ENCODE measurements at regions not wholly inside any gene's neighbourhood (a gene's known extent, or its start where the extent isn't known, plus 50 kb on each side); places are given as distances from the start of the nearest gene placed in this dataset.
"Not testable (repeated sequence)": the region's sequence is repeated elsewhere in the genome, so short reads cannot be mapped to it uniquely, and the experiment has no call there.

GRCh38 chr17:33955461-33955860 is 299.6 kb upstream of the CCL2 start:
- no peak for DNase-seq
- Histone ChIP-seq H3K79me2 (ENCODE audit: low read length) (no peaks in the 10 kb centered on the region), H3K36me3 (replicated peaks; ENCODE audit: insufficient read depth, low read length) (no peaks in the 10 kb centered on the region), H3K27me3 (replicated peaks; ENCODE audit: insufficient read depth, low read length) (no peaks in the 10 kb centered on the region), H3F3A (ENCODE audit: insufficient read depth, low read length) (no peaks in the 10 kb centered on the region), H3K9me3 (replicated peaks; ENCODE audit: insufficient read depth, low read length) (no peaks in the 10 kb centered on the region), H3K9ac (ENCODE audit: low read length) (no peak overlapping the region), H3K9me2 (replicated peaks; ENCODE audit: insufficient read depth, low read length) (no peaks in the 10 kb centered on the region), H4K20me1 (ENCODE audit: insufficient read depth, low read length) (no peaks in the 10 kb centered on the region), H2AFZ (ENCODE audit: low read length) (no peak overlapping the region), H3K4me1 (ENCODE audit: low read length) (no peaks in the 10 kb centered on the region), H3K27ac (ENCODE audit: low read length) (no peak overlapping the region), H3K4me2 (ENCODE audit: low read depth, low read length) (no peak overlapping the region), H3K4me3 (ENCODE audit: low read length) (no peak overlapping the region)
- no peak for TF ChIP-seq EZH2 (optimal IDR thresholded peaks at IDR 0.05; ENCODE audit: low read depth, low read length)
- no peak for TF ChIP-seq EZH2phosphoT487 (IDR thresholded peaks at IDR 0.05; ENCODE audit: low read length)
- no peak for TF ChIP-seq CTCF (IDR thresholded peaks at IDR 0.05; ENCODE audit: low read length)

GRCh38 chr17:33959098-33959497 is 296.0 kb upstream of the CCL2 start:
- H3K4me3 ChIP-seq (ENCODE audit: low read length); H4K20me1 ChIP-seq (ENCODE audit: insufficient read depth, low read length); H2AFZ ChIP-seq (ENCODE audit: low read length); H3K9me2 ChIP-seq (replicated peaks; ENCODE audit: insufficient read depth, low read length); H3K27ac ChIP-seq (ENCODE audit: low read length); H3K9ac ChIP-seq (ENCODE audit: low read length); H3K36me3 ChIP-seq (replicated peaks; ENCODE audit: insufficient read depth, low read length); H3F3A ChIP-seq (ENCODE audit: insufficient read depth, low read length); H3K27me3 ChIP-seq (replicated peaks; ENCODE audit: insufficient read depth, low read length); H3K79me2 ChIP-seq (ENCODE audit: low read length); DNase-seq; H3K9me3 ChIP-seq (replicated peaks; ENCODE audit: insufficient read depth, low read length); H3K4me1 ChIP-seq (ENCODE audit: low read length); H3K4me2 ChIP-seq (ENCODE audit: low read depth, low read length): not testable (repeated sequence)

GRCh38 chr17:33962857-33963655 is 292.0 kb upstream of the CCL2 start:
- no peak for DNase-seq
- Histone ChIP-seq H3K27ac (ENCODE audit: low read length) (peak overlapping the region; percentile 2; the same call in 1 of the 2 replicates), H3K27me3 (replicated peaks; ENCODE audit: insufficient read depth, low read length) (no peaks in the 10 kb centered on the region), H3K4me3 (ENCODE audit: low read length) (no peak overlapping the region), H3K4me2 (ENCODE audit: low read depth, low read length) (no peak overlapping the region; the same call in 1 of the 2 replicates), H3K36me3 (replicated peaks; ENCODE audit: insufficient read depth, low read length) (no peaks in the 10 kb centered on the region), H2AFZ (ENCODE audit: low read length) (no peak overlapping the region), H4K20me1 (ENCODE audit: insufficient read depth, low read length) (no peaks in the 10 kb centered on the region), H3K9ac (ENCODE audit: low read length) (no peak overlapping the region), H3K9me2 (replicated peaks; ENCODE audit: insufficient read depth, low read length) (no peaks in the 10 kb centered on the region), H3K9me3 (replicated peaks; ENCODE audit: insufficient read depth, low read length) (no peaks in the 10 kb centered on the region), H3K79me2 (ENCODE audit: low read length) (no peaks in the 10 kb centered on the region), H3F3A (ENCODE audit: insufficient read depth, low read length) (peaks cover 15% of the 10 kb centered on the region; the same call in 1 of the 2 replicates), H3K4me1 (ENCODE audit: low read length) (peaks cover 25% of the 10 kb centered on the region)
- no peak for TF ChIP-seq CTCF (IDR thresholded peaks at IDR 0.05; ENCODE audit: low read length)
- TF ChIP-seq EZH2phosphoT487 (IDR thresholded peaks at IDR 0.05; ENCODE audit: low read length) = no peak
- TF ChIP-seq EZH2 (optimal IDR thresholded peaks at IDR 0.05; ENCODE audit: low read depth, low read length) = no peak

Measured in MM.1S (cell line).